ENCODE measurements at regions not wholly inside any gene's neighbourhood (a gene's known extent, or its start where the extent isn't known, plus 50 kb on each side); places are given as distances from the start of the nearest gene placed in this dataset.
"Not testable (repeated sequence)": the region's sequence is repeated elsewhere in the genome, so short reads cannot be mapped to it uniquely, and the experiment has no call there.

DNA sequence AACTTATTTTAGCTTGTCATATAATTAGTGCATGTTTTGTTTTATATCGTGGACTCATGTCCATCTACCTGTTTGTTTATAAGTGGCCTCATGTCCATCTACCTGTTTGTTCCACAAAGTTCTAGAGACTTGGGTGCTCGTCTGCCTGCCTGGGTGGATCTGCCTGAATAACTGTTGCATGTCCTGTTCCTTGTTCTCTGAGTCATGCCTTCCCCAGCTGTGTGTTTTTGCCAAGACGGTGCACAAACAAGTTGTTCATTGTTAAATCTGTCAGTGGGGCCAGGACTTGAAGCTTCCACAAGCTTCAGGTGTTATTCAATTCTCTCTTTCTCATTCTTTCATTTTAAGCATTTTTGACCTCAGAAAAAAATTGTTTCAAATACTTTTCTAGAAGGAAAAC, 358.0 kb upstream of the CITED2 start:
- Mint-ChIP-seq H3K27me3 (peaks cover 3% of the 10 kb centered on the region), H3K36me3 (no peaks in the 10 kb centered on the region), H3K27ac (no peak overlapping the region), H3K4me3 (no peak overlapping the region), H3K9me3 (no peaks in the 10 kb centered on the region), H3K4me1 (ENCODE audit: low read depth) (no peaks in the 10 kb centered on the region)
- DNase-seq, result no peak
- intact Hi-C loops (cut with micrococcal nuclease), result no loop called here
- ChIA-PET CTCF (no interaction called here), POLR2A (no interaction called here)

DNA sequence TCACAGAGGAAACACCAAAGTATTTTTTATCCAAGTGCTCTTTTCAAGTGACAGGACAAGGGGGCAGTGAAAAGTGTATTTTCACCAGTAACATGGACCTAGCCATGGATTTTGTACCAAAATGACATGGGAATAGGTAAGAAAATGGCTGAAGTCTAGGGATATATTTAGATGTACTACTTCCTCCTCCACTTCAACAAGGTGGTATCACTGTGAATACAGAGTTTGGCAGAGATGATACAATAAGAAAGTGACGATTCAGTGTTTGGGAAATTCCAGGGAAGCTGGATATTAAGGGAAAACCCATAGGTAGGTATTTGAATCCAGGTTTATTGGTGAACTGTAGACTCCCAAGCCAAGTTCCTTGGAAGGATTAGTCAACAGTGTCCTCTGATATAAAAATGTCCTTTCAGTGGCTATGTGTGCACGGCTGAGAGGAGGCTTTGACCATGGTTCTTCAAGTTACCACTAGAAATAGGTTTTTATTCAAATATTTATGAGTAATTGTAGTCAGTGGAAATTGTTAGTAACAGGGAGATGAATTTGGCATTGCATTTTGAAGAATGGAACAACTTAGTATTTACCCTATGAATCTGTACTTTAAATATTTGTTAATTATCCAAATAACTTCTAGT, 356.0 kb upstream of the CITED2 start:
- H3K36me3 Mint-ChIP-seq, result no peaks in the 10 kb centered on the region
- no peak overlapping the region for H3K27ac Mint-ChIP-seq
- CTCF ChIA-PET, result no interaction called here
- POLR2A ChIA-PET, result no interaction called here
- no peaks in the 10 kb centered on the region for H3K9me3 Mint-ChIP-seq
- H3K4me1 Mint-ChIP-seq (ENCODE audit: low read depth), result no peaks in the 10 kb centered on the region
- H3K4me3 Mint-ChIP-seq, result no peak overlapping the region
- DNase-seq, result no peak
- H3K27me3 Mint-ChIP-seq, result peaks cover 3% of the 10 kb centered on the region
- intact Hi-C loops (cut with micrococcal nuclease), result no loop called here

DNA sequence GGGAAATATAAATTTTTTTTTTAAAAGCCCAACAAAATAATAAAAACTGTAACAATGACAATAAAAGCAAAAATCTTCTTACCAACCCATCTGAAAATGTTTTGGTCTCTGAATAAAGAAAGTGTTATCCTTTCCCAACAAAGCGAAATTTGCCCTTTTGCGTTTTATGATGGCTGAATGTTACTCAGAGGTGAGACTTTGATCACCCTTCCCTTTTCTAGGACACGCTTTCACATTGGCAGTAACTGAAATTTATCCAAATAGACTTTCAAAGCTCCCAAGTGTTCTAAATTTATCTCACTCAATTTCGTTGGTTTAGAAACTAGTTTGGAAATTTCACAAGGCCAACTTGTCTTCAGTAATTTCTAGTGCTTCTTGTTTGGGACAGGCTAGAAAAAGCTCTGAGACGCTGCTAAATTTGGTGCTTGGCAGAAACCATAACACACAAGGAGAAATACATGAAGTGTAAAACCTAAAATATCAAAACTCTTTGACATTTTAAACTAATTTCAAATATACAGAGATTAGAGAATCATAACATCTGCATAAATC, 354.5 kb upstream of the CITED2 start:
- Mint-ChIP-seq H3K27ac (no peak overlapping the region), H3K27me3 (peaks cover 2% of the 10 kb centered on the region), H3K9me3 (no peaks in the 10 kb centered on the region), H3K4me1 (ENCODE audit: low read depth) (no peaks in the 10 kb centered on the region), H3K4me3 (no peak overlapping the region), H3K36me3 (no peaks in the 10 kb centered on the region)
- POLR2A ChIA-PET, result no interaction called here
- intact Hi-C loops (cut with micrococcal nuclease), result no loop called here
- no peak for DNase-seq
- CTCF ChIA-PET, result no interaction called here

DNA sequence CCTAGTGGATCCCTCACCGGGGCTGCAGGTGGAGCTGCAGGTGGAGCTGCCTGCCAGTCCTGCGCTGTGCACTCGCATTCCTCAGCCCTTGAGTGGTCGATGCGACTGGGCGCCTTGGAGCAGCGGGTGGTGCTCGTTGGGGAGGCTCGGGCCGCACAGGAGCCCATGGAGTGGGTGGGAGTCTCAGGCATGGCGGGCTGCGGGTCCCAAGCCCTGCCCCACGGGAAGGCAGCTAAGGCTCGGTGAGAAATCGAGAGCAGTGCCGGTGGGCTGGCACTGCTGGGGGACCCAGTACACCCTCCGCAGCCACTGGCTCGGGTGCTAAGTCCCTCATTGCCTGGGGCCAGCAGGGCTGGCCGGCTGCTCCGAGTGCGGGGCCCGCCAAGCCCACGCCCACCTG, 351.8 kb upstream of the CITED2 start:
- H3K4me1 Mint-ChIP-seq (ENCODE audit: low read depth); H3K36me3 Mint-ChIP-seq; POLR2A ChIA-PET; H3K27ac Mint-ChIP-seq; H3K27me3 Mint-ChIP-seq; DNase-seq; intact Hi-C loops (cut with micrococcal nuclease); CTCF ChIA-PET; H3K9me3 Mint-ChIP-seq; H3K4me3 Mint-ChIP-seq: not testable (repeated sequence)

DNA sequence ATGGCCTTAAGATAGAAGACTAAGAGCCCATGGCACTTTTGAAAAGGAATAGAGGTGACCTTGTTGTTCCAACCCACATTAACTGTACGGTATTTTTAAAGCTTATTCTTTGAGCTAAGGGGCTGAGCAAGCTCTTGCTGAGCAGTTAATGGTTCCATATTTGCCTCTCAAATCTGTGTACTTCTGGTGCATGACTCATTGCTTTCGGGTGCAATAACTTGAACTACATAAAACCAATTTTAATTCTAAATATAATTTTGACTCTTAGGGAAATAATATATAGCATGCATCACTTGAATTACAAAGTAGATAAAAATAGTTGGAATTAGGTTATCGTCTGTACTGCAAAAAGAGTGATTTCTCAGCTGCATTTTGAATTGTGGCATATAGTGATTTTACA, 348.1 kb upstream of the CITED2 start:
- POLR2A ChIA-PET, result no interaction called here
- no peaks in the 10 kb centered on the region for H3K36me3 Mint-ChIP-seq
- H3K4me3 Mint-ChIP-seq, result no peak overlapping the region
- peaks cover 2% of the 10 kb centered on the region for H3K27me3 Mint-ChIP-seq
- intact Hi-C loops (cut with micrococcal nuclease), result no loop called here
- H3K9me3 Mint-ChIP-seq, result no peaks in the 10 kb centered on the region
- H3K4me1 Mint-ChIP-seq (ENCODE audit: low read depth), result no peaks in the 10 kb centered on the region
- CTCF ChIA-PET, result no interaction called here
- DNase-seq, result no peak
- H3K27ac Mint-ChIP-seq, result no peak overlapping the region

DNA sequence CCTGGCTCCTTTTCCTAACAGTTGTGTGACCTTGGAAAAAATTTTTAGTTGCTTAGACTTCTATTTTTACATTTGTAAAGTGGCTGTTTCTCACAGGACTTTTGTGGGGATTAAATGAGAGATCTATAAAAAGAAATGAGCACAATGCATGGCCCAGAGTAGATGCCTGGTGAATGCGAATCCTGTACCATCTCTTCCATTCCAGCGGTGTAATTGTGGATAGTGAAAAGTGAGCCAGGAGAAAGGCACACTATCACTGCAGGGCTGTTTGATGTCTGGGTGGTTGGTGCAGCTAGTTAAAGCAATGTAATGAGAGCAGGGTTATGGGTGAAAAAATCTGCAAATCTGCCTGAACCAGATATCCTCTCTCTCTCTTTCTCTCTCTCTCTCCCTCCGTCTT, 347.5 kb upstream of the CITED2 start:
- no peak overlapping the region for H3K4me3 Mint-ChIP-seq
- POLR2A ChIA-PET, result no interaction called here
- H3K4me1 Mint-ChIP-seq (ENCODE audit: low read depth), result no peaks in the 10 kb centered on the region
- intact Hi-C loops (cut with micrococcal nuclease), result no loop called here
- no peaks in the 10 kb centered on the region for H3K36me3 Mint-ChIP-seq
- no peaks in the 10 kb centered on the region for H3K9me3 Mint-ChIP-seq
- CTCF ChIA-PET, result no interaction called here
- DNase-seq, result no peak
- no peak overlapping the region for H3K27ac Mint-ChIP-seq
- H3K27me3 Mint-ChIP-seq, result peaks cover 2% of the 10 kb centered on the region

DNA sequence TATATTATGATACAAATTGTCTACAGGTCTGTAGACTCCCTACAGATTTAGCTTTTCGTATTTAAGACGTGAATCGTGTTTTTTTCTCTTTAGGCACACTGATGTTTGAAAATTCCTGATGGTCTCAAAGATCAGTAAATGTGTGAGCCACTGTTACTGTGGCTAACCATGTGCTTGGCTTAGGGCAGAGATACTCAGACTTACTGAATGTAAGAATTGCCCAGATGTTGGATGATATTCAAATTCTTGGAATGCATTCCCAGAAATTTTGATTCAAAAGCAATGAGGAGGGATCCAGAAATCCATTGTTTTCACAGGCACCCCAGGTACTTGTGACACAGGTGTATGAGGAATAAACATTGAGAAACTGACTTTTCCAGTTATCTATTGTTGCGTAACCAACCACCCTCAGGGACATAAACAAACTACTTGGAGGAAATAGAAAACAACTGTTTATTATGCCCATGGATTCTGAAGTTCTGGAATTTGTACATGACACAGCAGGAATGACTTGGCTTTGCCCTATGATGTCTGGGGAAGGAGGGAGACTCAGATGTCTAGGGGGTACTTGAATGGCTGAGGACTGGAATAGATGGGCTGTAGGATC, 339.6 kb upstream of the CITED2 start:
- no peak overlapping the region for H3K4me3 Mint-ChIP-seq
- H3K36me3 Mint-ChIP-seq, result no peaks in the 10 kb centered on the region
- H3K27me3 Mint-ChIP-seq, result peaks cover 3% of the 10 kb centered on the region
- POLR2A ChIA-PET, result no interaction called here
- no peak for DNase-seq
- H3K9me3 Mint-ChIP-seq, result no peaks in the 10 kb centered on the region
- CTCF ChIA-PET, result interaction anchor here (0.6 kb wide), 1 partner anchor 148 kb away, joined by 4 read pairs; no protein-coding TSS in a partner anchor
- H3K4me1 Mint-ChIP-seq (ENCODE audit: low read depth), result no peaks in the 10 kb centered on the region
- no peak overlapping the region for H3K27ac Mint-ChIP-seq
- intact Hi-C loops (cut with micrococcal nuclease), result no loop called here

DNA sequence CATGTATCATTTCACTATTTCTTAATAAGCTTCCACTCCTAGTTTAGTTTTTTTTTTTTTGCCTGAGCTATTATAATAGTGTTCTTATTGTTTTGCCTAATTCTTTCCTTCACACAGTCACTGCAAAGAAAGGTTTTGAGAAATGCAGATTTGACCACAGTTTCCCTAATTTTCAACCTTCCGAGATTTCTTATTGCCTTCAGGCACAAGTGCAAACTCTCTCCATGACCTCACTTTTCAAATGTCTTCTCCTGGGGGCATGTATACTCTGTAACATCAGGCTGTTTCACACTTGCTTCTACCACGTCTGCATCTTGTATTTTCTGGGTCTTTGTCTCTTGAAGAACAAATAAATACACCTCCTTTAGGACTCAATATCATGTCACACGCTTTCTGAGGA, 339.0 kb upstream of the CITED2 start:
- peaks cover 3% of the 10 kb centered on the region for H3K27me3 Mint-ChIP-seq
- H3K27ac Mint-ChIP-seq, result no peak overlapping the region
- H3K4me1 Mint-ChIP-seq (ENCODE audit: low read depth), result no peaks in the 10 kb centered on the region
- no peaks in the 10 kb centered on the region for H3K9me3 Mint-ChIP-seq
- H3K36me3 Mint-ChIP-seq, result no peaks in the 10 kb centered on the region
- intact Hi-C loops (cut with micrococcal nuclease), result no loop called here
- DNase-seq, result no peak
- POLR2A ChIA-PET, result no interaction called here
- CTCF ChIA-PET, result no interaction called here
- H3K4me3 Mint-ChIP-seq, result no peak overlapping the region

DNA sequence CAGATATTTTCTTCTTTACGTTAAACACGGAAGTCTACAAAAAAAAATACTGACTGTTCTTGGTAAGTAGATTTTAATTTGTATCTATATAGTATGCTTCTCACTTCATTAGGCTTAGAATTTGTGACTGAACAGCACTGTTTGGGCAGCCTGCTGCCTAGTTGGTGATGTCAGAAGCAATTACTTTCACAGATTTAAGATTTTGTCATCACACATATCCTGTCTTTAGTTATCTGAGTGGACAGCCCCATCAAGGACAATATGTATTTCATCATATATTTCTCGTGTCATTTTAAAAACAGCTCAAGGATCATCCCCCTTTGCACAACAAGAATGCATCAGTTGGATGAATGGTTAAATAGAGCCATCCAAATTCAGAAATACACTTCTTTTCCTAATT, 338.4 kb upstream of the CITED2 start:
- POLR2A ChIA-PET, result no interaction called here
- Mint-ChIP-seq H3K36me3 (no peaks in the 10 kb centered on the region), H3K9me3 (no peaks in the 10 kb centered on the region), H3K4me1 (ENCODE audit: low read depth) (no peaks in the 10 kb centered on the region), H3K27ac (no peak overlapping the region), H3K4me3 (no peak overlapping the region), H3K27me3 (peaks cover 3% of the 10 kb centered on the region)
- intact Hi-C loops (cut with micrococcal nuclease), result no loop called here
- CTCF ChIA-PET, result no interaction called here
- no peak for DNase-seq

DNA sequence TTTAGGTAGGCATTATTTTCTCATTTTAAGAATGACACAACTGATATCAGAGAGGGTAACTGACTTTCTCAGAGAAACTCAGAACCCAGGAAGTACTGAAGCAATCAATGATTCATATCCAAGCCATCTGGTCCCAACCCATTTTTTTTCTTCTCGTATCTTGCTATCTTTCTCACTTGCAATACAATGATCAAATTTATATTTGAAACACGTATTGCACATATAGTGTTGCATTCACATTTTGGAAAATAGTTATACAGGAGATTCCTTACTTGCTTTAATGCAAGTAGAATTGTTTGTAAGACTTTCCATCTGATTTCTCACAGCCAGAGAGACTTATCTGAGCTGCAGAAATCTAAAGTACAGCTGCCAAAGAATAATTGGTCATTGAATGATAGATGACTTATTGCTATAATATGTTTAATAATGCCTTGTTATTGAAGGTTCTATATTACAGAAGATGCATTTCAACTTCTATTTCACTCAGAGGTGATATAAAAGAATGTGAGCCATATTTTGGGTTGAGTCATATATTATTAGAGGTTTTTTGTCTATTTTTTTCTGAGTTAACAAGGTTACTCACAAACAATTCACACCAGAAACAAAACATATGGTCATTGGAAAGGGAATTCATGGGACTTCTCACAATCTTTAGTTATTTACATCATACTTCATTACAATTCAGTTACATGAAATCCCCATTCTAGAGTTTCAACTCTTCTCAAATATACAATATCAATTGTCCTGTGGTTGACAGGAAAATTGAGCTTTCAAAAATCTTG, 337.5 kb upstream of the CITED2 start:
- intact Hi-C loops (cut with micrococcal nuclease), result no loop called here
- H3K9me3 Mint-ChIP-seq, result no peaks in the 10 kb centered on the region
- H3K4me3 Mint-ChIP-seq, result no peak overlapping the region
- no peak overlapping the region for H3K27ac Mint-ChIP-seq
- ChIA-PET POLR2A (no interaction called here), CTCF (no interaction called here)
- no peaks in the 10 kb centered on the region for H3K4me1 Mint-ChIP-seq (ENCODE audit: low read depth)
- no peaks in the 10 kb centered on the region for H3K36me3 Mint-ChIP-seq
- DNase-seq, result no peak
- peaks cover 3% of the 10 kb centered on the region for H3K27me3 Mint-ChIP-seq

DNA sequence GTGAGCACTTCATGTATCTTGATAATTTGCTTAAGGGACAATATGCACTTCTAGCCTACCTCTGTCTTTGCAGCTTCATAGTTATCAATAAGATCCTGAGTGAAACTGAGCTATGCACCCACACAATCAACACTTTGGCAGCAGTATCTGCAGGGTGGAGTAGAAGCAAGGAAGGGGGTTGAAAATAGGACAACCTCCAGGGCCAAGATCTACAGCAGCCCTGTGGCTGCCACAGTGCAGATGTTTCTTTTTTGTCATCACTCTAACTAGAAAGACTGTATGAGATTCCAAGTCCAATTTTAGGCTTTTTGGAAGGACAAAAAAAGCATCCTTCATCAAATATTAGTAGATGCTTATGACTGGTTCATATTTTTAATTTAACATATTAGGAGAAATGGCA, 336.1 kb upstream of the CITED2 start:
- no peak for DNase-seq
- intact Hi-C loops (cut with micrococcal nuclease), result no loop called here
- ChIA-PET POLR2A (no interaction called here), CTCF (no interaction called here)
- H3K36me3 Mint-ChIP-seq, result no peaks in the 10 kb centered on the region
- no peaks in the 10 kb centered on the region for H3K4me1 Mint-ChIP-seq (ENCODE audit: low read depth)
- no peak overlapping the region for H3K4me3 Mint-ChIP-seq
- peaks cover 3% of the 10 kb centered on the region for H3K27me3 Mint-ChIP-seq
- H3K27ac Mint-ChIP-seq, result no peak overlapping the region
- no peaks in the 10 kb centered on the region for H3K9me3 Mint-ChIP-seq

DNA sequence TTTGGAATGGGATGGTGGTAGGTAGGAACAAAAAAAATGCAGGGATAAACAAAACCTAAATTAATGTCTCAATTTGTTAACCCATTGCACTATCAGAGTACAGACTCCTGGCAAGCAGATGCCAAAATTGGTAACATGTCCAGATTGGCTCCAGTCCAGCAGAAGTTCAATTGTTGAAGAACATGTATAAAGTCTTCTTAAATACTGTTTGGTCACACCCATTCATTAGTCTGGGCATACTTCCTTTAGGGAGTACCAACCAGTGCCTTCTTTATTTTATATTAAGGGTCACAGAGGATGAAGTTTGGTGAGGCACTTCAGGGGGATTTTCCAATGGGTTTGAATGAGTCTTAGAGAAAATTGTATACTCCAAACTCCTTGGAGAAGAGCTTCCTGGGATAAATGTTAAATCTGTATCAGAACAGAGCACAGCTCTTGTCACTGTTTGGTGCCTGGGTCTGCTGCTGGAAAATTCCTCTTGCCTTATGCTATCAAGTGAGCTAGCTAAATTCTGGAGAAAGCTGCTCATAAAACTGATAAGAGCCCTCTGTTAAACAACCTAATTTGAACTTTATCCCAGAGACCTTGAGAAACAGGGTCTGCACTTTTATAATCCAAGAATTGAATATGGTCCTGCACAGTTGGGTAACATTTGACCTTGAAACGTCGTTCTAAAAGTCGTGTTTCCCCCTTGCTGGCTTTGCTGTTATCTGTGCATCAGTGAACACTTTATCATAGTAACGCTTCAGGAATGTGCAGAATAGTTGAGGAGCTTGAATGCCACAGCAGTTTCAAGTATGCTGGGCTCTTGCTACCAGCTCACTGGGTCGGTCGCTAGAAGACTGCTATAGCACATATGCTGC, 334.1 kb upstream of the CITED2 start:
- no peak for DNase-seq
- H3K9me3 Mint-ChIP-seq, result no peaks in the 10 kb centered on the region
- intact Hi-C loops (cut with micrococcal nuclease), result no loop called here
- POLR2A ChIA-PET, result interaction anchor here (0.7 kb wide), 1 partner anchor 1607 kb away, joined by 3 read pairs; no protein-coding TSS in a partner anchor
- H3K27ac Mint-ChIP-seq, result no peak overlapping the region
- no peak overlapping the region for H3K4me3 Mint-ChIP-seq
- CTCF ChIA-PET, result interaction anchor here (0.6 kb wide), 1 partner anchor 378 kb away, joined by 3 read pairs; no protein-coding TSS in a partner anchor
- peaks cover 2% of the 10 kb centered on the region for H3K27me3 Mint-ChIP-seq
- no peaks in the 10 kb centered on the region for H3K36me3 Mint-ChIP-seq
- H3K4me1 Mint-ChIP-seq (ENCODE audit: low read depth), result no peaks in the 10 kb centered on the region
